ENCODE measurements at regions not wholly inside any gene's neighbourhood (a gene's known extent, or its start where the extent isn't known, plus 50 kb on each side); places are given as distances from the start of the nearest gene placed in this dataset.

GRCh38 chr15:77540312-77541060, 92.2 kb downstream of the LINGO1 start:
- no peak for DNase-seq

- no peak for DNase-seq
Measured at GRCh38 chr15:77538793-77539497, 93.8 kb downstream of the LINGO1 start.

GRCh38 chr15:77538027-77538451, 94.7 kb downstream of the LINGO1 start:
- no peak for DNase-seq

DNA sequence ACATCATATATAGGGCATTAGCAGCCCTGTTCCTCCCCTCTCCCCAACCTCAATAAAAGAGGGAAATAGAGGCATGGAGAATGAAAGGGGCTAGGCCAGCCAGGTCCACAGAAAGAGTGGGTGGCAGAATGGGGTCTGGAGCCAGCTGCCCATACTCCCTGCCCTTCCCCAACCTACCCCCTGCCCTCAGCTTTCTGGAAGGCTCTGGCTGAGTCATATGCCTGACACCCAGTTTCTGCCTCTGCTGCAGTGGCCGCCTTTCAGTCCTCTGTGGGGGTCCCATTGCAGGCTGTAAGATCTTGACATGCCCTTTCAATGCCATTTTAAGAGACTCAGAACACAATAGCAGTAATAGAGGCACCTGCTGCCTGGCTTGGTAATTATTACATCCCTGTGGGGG, 95.7 kb downstream of the LINGO1 start:
- no peak for DNase-seq

GRCh38 chr15:77535845-77536244, 96.9 kb downstream of the LINGO1 start:
- DNase-seq: no peak
